ACHN (cell line): ENCODE measurements at regions not wholly inside any gene's neighbourhood (a gene's known extent, or its start where the extent isn't known, plus 50 kb on each side); places are given as distances from the start of the nearest gene placed in this dataset.
A peak's percentile ranks its signal among the peaks of the same experiment; 100 is the strongest.

Source experiments
- DNase-seq: peaks from one replicate; pipeline ENCODE4 v3.0.0-alpha.2; 2015
- in situ Hi-C: cut with HindIII; loops from 2 replicates; pipeline ENCODE4 v1.10.0; 2017; ENCODE audit warnings: low sequenced_read_pairs, low pct_ligation_motif_present, low pct_unique_long_range_greater_than_20kb

DNA sequence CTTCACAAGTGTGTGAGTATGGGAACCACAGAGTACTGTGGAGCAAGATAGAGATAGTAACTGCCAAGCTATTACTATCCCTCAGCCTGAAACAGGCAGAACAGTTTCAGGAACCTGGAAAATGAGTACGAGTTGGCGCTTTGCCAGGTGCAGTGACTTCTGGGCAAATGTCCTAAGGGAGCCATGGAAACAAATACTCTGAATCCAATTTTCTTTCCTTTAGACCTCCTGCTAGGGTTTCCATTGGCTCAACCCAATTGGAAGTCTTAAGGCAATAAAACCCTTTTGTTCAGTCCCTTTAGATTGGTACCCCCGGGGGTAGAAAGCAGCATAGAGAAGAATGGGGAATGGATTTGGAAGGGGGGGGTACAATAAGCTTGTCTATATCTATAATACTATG lies 205.0 kb upstream of the EPHA7 start:
- DNase-seq, result no peak
- in situ Hi-C loops, result no loop called here

DNA sequence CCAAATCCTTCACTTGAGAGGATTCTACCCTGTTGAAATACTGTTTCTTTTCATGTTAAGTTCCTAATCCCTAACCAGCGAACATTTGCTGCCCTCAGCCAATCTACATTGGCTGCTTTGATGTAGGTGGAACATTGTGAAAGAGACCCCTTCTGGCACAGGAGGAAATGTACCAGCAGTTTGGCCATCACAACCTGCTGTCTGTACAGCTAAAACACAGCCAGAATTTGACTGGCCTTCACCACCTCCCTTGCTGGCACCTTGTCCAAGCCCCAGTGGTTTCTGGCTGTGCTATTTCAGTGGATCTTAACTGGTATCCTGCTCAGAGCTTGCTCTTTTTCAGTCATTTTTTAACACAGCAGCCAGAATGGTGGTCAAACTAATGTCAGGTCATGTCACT lies 202.1 kb upstream of the EPHA7 start:
- no peak for DNase-seq
- in situ Hi-C loops, result no loop called here

DNA sequence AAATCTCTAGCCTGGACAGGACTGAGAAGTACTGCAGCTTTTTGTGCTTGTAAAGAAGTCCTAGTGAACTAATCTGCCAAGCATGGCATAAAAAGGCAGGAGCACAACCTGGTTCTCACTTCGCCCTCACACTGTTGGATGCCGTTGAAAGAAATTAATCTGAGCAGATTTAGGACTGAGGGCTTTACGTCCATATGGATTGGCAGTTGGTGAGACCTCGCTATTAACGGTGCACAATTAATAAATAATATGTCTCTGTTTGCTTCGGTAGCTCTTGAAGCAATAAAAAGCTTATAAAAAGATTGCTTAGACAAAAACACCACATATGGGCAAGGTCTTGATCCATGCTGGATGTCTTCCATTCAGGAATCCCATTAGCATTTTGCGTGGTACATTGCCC lies 185.6 kb upstream of the EPHA7 start:
- in situ Hi-C loops, result no loop called here
- DNase-seq, result no peak

DNA sequence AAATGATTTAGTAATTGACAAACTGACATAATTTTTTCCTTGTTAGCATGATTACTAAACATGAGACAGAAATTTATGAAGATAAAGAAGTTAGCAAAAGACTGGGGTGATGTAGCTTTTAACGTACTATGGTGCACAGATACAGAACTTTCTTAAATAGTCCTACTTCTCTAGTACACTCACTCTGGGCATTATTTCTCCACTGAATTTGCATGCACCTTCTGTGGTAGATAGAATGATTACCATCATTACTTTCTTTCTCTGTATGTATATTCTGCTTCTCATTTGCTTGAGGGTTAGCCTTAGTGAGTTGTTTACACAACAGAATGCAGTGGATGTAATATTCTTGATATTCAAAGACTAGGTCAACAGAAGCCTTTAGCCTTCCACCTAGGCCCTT lies 173.1 kb upstream of the EPHA7 start:
- no peak for DNase-seq
- in situ Hi-C loops, result no loop called here

DNA sequence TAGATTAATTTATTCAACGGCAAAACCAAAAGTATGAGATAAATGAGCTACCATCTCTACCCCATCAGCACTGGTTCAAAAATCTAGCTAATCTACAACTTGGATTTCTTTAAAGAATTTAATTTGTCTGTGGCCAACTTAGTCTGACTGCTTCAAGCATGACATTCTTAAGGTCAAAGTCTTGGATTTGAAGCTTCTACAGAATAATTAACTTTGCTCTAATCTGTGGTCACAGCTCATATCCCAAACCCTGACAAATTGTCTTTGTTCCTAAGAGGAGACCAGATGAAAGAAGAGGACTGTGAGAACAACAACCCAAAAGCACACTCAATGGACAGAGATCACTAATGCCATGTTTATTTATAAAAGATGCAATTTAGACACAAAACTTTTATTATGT lies 166.9 kb upstream of the EPHA7 start:
- in situ Hi-C loops, result no loop called here
- DNase-seq, result no peak

DNA sequence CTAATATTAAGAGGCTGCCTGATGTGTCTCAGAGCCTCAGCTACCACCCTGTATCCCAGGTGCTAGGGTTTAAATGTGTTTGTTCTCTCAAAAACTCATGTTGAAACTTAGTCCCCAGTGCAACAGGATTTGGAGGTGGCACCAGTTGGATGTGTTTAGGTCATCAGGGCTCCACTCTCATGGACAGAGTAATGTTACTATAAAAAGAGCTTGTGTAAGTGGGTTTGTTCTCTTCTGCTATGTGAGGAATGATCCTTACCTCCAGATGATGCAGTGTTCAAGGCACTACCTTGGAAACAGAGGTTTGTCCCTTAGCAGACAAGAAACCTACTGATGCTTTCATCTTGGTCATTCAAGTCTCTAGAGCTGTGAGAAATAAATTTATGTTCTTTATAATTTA lies 164.9 kb upstream of the EPHA7 start:
- in situ Hi-C loops, result no loop called here
- DNase-seq, result no peak

DNA sequence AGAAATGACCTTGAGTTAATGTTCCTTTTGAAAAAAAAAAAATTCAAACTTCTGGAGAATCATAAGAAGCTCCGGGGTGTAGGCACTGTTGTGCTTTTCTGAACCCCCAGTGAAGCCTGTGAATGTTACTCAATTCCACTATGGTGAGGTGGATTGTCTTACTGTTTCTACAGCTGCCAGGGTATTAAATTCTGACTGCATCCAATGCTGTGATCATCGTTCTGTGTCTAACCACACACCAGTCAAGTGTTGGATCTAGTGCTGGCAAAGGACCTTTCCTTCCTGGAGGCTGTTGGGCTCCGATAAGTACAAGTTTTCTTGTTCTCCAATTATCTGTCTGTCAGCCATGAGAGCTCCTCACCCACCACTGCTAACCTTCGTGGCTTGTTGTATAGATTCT lies 162.0 kb upstream of the EPHA7 start:
- peak; percentile 53 for DNase-seq
- in situ Hi-C loops, result no loop called here

DNA sequence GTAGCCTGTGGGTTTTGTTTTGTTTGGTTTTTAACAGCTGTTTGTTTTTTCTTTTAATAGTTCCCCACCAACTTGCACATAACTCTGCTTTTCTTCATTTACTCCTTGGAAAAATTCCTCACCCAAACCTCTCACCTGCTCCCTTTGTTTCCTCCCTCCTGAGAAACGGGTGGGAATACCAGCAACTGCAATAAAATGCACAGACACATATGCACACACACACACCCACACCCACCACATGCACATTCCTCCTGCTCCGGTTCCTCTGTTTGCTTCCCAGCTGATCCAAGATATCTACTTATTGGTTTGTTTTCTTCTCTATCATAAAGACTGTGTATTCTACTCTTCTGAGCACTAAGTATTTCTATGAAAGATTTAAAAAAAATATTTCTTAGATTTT lies 161.1 kb upstream of the EPHA7 start:
- in situ Hi-C loops, result no loop called here
- DNase-seq, result no peak

DNA sequence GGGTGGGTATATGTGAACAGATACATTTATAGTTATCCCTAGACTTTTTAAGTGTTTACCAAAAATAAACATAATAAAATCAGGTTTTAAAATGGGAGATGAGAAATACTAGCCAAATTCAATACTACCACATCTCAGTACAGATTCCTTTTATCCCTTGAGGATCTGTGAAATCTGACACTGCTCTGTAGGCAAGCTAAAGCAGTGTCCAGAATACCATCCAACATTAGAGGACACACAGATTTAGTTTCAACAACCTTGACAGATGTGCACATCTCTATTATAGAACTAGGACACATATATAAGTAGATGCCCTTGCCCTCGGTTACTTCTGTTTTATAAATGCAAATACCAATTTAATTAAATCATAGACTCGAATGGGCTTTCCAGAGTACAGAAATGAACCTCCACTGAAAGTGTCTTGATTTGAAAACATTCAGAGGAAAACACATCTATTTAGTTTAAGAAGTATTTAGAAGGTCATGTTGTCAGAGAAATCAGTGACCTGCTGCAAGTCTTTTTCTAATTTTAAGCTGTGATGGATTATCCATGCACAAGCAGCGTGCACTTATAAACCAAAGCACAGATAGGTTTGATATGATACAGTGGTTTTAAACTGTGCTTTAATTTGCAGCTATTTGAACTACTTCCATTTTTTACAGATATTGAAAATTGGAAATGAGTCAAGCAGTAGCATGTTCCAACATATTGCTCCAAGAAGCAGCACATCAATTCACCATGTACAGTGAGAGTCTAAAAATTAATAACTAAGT lies 156.3 kb upstream of the EPHA7 start:
- in situ Hi-C loops, result no loop called here
- DNase-seq, result no peak

DNA sequence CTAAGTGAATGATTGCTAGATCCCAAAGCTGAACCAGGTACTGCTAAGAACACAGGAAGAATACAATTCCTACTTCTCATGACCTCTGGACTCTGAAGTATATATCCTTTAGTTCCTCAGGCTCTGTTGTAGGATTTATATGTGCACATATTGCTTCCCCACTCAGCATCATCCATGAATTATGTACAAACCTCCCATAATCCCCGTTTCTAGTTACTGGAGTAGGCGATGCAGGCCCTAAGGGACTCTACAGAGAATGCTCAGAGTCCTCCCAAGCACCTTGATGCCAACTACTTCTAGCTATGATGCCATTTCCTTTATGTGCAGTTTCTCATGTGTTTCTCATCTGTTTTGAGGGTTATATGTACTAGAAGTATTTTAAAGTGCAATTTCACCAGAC lies 154.9 kb upstream of the EPHA7 start:
- in situ Hi-C loops, result no loop called here
- DNase-seq, result no peak

DNA sequence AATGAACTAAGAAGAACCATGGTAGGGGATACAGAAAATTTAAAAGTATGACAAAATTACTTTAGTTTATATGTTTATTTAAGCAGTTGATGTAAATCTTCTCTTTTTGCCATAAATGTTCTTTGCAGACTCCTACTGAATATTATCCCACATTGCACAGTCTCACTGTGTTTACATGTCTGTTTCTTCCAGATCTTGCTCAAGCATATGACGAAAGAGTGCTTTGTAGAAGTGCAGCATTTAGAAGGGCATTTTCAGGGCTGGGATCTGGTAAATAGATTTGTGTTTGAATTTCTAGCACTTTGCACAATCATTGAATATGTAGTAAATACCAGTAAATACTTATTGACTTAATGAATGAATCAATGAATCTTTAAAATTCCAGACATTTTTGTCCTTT lies 152.0 kb upstream of the EPHA7 start:
- in situ Hi-C loops, result no loop called here

DNA sequence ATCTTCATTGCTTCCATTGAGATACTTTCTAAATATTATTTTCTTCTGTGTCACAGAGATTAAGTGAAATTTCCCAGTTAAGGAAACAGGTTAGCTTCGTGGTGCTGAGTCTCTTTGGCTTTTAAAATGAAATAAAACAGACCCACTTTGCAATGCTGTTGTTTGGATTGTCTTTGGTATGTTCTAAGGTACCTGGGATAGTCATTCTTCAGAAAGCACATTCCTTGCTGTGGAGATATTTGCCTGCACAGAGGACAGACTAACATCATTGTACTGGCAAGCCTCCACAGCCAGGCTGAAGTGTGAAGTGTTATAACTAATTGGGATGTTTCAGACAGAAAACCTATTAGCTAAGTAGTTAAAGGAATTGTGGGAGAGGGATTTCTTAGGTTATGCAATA lies 148.8 kb upstream of the EPHA7 start:
- in situ Hi-C loops, result no loop called here

More for the DNA sequence above, 152.0 kb upstream of the EPHA7 start:
- DNase-seq, result no peak

DNA sequence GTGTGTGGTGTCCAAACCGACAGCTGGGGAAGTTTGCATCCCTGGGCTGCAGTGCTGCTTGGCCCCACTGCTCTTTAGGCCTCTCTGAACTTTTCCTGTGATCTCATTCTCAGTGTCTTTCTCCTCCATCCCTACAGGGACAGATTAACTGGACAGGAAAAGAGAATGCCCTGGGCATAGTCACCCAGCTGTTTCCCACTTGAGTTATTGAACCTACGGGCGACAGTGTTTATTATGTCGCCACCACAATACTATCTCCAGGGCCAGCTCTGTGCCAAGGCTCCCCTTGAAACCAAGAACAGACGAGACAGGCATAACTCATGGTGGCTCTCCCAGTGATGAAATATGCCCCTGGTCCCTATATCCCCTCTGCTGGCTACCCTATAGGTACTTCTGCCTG lies 147.8 kb upstream of the EPHA7 start:
- DNase-seq, result no peak
- in situ Hi-C loops, result no loop called here

More for the DNA sequence above, 148.8 kb upstream of the EPHA7 start:
- DNase-seq, result no peak

DNA sequence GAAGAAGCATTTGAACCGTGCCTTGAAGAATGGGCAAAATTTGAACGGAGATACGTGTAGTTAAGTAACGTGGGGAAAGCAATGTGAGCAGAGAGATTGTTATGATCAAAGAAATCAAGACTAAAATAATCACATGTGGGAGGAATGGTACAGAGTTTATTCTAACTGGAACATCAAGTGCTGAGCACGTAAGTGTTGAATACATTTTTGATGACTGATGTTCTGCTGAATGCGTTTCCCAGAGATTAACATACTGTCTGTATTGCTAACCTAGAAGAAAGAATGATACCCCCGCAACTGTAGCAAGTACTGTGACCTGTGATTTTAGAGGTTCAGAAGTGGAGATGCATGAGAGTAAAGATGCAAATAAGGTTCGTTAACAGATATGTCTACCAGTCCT lies 146.9 kb upstream of the EPHA7 start:
- in situ Hi-C loops, result no loop called here
- DNase-seq, result no peak

DNA sequence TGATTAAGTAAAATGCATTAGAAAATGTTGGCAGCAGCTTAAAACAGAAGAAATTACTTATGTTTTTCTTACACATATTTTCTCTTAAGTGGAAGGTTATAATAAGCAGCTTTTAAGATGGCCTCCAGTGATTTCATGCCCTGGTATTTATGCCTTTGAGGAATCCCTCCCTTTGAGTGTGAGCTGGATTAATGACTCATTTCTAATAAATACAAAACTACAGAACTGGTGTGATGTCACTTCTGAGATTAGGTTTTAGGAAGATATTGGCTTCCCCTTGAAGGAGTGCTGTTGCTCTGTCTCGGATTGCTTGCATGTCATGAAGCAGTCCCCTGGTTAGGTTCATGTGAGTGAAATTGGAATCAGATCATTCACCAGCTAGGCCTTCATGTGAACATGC lies 143.2 kb upstream of the EPHA7 start:
- in situ Hi-C loops, result no loop called here
- peak; percentile 10 for DNase-seq

DNA sequence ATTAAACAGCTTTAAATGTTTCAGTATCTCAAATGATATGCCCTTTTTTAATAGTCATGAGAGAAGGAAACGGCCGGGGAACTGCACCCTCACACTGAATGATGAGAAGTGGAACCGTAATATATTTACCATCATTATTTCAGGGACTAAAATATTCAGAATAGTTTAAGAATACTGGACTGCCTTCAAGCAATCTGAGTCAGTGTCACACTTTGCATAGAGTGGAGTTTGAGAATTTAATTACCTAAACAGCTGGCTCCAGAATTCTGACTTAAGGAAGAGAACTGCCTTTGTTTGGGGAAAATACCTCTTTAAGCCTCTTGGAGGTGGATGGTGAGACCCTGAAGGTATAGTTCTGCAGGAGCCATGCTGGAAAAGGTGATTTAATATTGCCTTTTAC lies 135.9 kb upstream of the EPHA7 start:
- in situ Hi-C loops, result no loop called here
- no peak for DNase-seq

DNA sequence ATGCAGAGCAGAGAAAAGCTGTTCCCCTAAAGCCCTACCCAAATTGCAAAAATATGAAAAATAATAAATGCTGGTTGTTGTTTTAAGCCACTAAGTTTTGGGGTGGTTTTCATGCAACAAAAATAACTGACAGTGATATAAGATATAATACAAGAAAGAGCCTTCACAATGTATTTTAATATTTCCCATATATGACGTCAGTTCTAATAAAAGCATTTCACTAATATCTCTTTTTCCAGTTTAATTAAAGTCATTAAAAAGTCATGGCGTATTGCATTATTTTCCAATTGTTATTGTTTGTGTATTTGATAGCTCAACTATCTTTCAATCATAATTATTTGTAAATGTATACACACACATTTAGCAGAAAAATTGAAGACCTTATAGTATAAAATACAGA lies 134.7 kb upstream of the EPHA7 start:
- DNase-seq, result no peak
- in situ Hi-C loops, result no loop called here

DNA sequence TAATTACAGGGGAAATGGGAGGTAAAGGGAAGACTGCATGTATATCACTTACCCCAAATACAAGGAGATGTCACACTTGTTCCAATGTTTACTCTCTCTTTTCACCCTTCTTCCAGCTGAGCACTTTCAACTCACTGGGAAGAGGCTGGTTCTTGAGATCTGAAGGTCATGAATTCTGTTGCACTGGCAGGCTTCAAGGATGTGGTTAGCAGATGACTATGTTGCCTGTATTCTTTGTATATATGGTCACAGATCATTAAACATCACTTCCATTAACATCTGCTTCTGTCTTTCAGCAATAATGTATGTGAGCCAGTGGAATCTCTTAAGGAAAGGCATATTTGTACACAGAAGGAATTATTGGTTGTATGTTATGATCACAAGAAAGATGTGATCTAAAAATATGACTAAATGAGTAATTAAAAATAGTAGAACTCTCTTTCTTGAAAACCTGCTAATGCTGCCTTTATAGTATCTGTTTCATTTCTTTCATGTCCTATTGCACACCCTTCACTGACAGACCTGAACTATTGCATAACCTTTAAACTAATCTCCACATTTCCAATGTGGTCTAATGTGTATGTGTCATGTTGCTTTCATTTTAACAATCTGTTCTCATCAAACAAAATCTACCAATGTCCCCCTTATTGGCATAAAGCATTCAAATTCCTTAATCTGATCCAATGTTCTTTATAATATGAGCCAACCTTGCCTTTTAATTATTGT lies 131.4 kb upstream of the EPHA7 start:
- in situ Hi-C loops, result no loop called here
- DNase-seq, result peak; percentile 27

DNA sequence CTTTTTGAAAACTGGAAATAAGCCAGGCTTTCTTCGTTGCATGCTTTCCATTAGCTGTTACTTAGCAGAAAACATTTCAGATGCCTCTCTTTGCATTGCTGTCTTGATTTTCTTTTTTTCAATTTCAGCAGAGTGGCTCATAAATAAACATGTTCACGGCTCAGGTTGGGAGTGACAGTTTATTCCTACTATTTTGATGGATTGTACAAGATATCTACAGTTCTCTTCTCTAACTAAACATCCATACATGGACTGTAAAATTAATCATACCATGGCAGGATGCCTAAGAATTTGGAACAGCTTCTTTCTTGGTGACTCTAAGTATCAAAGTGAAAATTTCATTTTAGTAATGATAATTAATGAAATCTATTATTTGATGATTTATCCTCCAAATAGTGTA lies 130.5 kb upstream of the EPHA7 start:
- in situ Hi-C loops, result no loop called here
- no peak for DNase-seq
